GM12891 (cell line): ENCODE measurements at regions not wholly inside any gene's neighbourhood (a gene's known extent, or its start where the extent isn't known, plus 50 kb on each side); places are given as distances from the start of the nearest gene placed in this dataset.

Source experiments
- PAX5 ChIP-seq: IDR thresholded peaks from 2 replicates; pipeline ENCODE4 v1.6.1; 2011; ENCODE audit warnings: low read length, moderate library complexity, mild to moderate bottlenecking; ENCODE audit not compliant: insufficient read depth, severe bottlenecking
- POLR2A ChIP-seq: IDR thresholded peaks from 2 replicates; pipeline ENCODE4 v1.6.1; 2011; ENCODE audit warnings: low read depth, low read length, control low read depth
- POLR2AphosphoS5 ChIP-seq: IDR thresholded peaks from 2 replicates; pipeline ENCODE4 v1.6.1; 2011; ENCODE audit warnings: low read depth, low read length, control low read depth
- POU2F2 ChIP-seq: IDR thresholded peaks from 2 replicates; pipeline ENCODE4 v1.6.1; 2011; ENCODE audit warnings: low read depth, mild to moderate bottlenecking, control low read depth, low read length, moderate library complexity
- SPI1 ChIP-seq: IDR thresholded peaks from 2 replicates; pipeline ENCODE4 v1.6.1; 2011; ENCODE audit warnings: low read depth, low read length, control low read depth
- TAF1 ChIP-seq: IDR thresholded peaks from 2 replicates; pipeline ENCODE4 v1.6.1; 2011; ENCODE audit warnings: low read depth, low read length, control low read depth

DNA sequence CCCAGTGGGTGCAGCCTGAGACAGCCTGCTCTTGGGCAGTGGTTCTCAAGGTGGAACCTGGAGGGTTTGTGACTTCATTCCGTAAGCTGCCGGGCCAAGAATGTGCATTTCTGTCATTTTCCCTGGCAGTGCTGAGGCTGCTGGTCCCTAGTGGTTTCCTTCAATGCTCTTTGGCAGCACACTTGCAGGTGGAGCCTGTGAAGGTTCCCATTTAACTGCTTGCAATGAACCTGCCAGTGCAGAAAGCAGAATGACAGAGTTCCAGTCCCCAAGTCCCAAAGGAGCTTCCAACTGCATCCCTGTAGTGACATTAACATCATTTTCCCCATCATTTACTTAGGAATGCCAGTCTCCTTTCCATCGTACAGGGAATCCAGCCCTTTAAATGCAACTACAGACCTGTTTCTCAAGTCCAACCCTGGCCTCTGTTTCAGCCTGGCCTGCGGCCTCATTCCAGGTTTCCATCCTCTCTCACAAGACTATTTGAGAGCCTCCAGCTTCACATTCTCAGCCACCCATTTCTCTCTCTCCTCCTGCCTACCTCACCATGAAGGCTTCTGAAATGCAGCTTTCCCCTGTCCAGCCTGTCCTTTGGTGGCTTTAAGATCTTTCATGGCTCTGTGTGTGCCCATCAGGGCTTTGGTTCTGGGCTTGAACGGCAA, 149.7 kb upstream of the GGTLC1 start:
- no peak for TF ChIP-seq POLR2AphosphoS5
- no peak for TF ChIP-seq TAF1
- no peak for TF ChIP-seq POLR2A
- no peak for TF ChIP-seq SPI1
- no peak for TF ChIP-seq POU2F2
- TF ChIP-seq PAX5: no peak
